GDM1 (cell line): ENCODE measurements at regions not wholly inside any gene's neighbourhood (a gene's known extent, or its start where the extent isn't known, plus 50 kb on each side); places are given as distances from the start of the nearest gene placed in this dataset.
"Not testable (repeated sequence)": the region's sequence is repeated elsewhere in the genome, so short reads cannot be mapped to it uniquely, and the experiment has no call there.

ENCODE experiments used
- DNase-seq: peaks from one replicate; lab custom pipeline; 2025; lab: John Stamatoyannopoulos, UW

DNA sequence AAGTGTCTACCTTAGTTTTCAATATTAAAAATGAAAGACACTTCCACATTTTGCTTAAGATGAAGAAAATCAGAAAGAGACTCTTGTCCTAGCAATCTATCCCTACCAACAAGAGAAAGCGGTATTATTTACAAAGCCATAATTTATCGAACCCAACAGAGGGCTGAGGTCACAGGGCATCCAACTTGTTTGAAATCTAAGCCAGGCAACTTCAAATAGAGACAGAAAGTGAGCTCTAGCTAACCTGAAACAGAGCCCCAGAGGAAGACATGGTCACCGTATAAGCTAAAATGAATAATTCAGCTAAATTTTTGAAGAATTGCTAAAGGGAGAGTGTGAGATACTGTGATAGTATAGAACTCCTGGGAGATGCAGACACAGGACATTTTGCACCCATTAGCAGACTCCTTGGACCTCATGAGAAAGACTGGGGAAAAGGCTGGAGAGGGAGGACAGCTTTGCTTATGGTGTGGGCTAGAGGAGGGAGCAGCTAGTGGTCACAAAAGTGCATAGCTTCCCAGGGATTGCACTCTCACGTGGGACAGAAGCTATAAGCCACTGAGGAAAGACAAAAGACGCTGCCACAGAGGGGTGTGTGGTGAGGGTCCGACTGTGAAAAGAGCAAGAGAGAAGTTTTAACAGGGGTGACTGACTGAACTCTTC lies 624.2 kb upstream of the GRIN3A start:
- no peak for DNase-seq

- DNase-seq: no peak
Measured at GRCh38 chr9:102360846-102361245, 622.4 kb upstream of the GRIN3A start.

DNA sequence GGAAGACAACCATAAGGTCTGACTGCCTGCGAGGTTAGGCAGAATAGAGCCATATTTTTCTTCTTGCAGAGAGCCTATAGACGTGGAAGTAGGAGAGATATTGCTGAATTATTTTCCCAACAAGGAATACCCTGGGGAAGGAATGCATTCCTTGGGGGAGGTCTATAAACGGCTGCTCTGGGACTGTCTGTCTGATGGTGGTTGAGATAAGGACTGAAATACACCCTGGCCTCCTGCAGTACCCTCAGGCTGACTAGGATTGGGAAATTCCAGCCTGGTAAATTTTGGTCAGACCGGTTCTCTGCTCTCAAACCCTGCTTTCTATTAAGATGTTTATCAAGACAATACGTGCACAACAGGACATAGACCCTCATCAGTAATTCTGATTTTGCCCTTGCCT lies 617.5 kb upstream of the GRIN3A start:
- DNase-seq: no peak

GRCh38 chr9:102354041-102354440 lies 615.6 kb upstream of the GRIN3A start:
- DNase-seq: no peak

DNA sequence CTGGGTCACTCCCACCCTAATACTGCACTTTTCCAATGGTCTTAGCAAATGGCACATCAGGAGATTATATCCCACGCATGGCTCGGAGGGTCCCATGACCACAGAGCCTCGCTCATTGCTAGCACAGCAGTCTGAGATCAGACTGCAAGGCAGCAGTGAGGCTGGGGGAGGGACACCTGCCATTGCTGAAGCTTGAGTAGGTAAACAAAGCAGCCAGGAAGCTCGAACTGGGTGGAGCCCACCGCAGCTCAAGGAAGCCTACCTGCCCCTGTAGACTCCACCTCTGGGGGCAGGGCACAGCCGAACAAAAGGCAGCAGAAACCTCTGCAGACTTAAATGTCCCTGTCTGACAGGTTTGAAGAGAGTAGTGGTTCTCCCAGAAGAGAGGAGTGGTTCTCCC lies 599.0 kb upstream of the GRIN3A start:
- DNase-seq: not testable (repeated sequence)

DNA sequence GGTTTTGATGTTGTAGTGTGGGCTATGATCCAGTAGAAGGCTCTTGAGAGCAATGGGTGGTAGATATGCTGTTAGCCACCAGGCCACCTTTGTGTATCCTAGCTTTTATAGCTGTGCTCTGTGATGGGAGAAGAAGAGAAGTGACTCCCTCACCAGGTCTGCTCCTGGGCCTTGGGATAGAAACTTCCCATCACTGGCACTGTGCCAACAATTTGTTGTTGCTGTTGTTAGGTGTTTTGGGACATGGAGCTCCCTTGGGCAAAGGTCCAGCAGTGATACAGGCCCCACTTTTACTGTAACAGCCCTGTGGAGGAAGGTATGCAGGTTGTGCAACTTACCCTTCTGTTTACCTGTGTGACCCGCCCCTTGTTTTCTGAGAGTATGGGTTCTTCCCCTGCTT lies 570.9 kb upstream of the GRIN3A start:
- no peak for DNase-seq

GRCh38 chr9:102295188-102295587 lies 556.7 kb upstream of the GRIN3A start:
- DNase-seq: no peak

- DNase-seq: no peak
Measured at GRCh38 chr9:102273952-102274351, 535.5 kb upstream of the GRIN3A start.

GRCh38 chr9:102253099-102253498 lies 514.7 kb upstream of the GRIN3A start:
- DNase-seq: no peak

DNA sequence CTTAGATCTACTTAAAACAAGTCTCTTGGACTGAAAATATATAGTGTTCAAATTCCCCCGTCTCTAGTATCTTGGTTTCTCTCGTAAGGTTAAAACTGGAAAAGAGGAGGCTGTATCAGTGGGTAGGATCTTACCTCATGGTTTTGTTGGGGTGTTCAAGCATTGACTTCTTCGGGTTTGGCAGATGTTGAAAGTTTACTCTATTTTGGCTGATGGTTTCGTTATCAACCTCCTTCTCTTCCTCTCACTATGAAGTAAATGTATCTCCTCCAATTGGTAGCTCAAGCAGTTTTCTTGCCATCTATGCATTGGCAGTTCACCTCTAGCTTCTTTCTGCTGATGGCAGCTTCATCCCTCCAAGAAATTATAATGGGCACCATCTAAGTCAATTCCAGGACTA lies 506.5 kb upstream of the GRIN3A start:
- no peak for DNase-seq

DNA sequence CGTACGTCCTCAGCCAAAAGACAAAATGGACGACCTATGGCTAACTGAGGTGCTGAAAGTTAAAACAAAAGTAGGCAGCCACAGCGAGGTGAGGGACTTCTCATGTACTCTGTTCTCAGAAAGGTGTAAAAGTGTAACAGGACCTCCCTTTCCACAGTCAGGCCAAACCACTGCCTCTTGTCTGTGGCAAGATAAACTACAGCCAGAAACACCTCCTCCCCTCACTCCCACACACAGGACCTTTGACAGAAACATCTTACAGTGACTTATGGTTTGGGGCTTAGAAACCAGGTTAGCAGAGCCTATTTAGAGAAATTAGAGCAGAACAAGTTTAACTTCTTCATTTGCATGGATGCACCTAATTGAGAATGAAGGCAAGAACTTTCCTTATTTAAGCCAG lies 499.1 kb upstream of the GRIN3A start:
- no peak for DNase-seq

DNA sequence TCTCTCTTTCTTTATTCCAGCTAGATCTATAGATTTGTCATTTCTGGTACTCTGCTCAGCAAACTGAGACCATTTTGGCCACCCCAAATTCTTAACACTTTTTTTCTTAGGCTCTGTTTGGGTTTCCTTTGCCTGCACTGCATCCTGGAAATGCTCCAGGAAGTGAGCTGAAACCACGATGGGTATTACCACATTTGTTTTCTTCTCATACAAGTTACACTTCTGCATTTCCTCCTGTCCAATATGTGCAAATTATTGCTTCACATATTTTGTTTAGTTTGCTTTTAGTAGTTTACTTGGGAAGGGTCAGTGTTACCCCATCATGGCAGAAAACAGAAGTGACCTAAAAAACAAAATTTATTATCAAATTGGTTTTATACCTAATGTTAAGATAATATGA lies 498.6 kb upstream of the GRIN3A start:
- DNase-seq: no peak

DNA sequence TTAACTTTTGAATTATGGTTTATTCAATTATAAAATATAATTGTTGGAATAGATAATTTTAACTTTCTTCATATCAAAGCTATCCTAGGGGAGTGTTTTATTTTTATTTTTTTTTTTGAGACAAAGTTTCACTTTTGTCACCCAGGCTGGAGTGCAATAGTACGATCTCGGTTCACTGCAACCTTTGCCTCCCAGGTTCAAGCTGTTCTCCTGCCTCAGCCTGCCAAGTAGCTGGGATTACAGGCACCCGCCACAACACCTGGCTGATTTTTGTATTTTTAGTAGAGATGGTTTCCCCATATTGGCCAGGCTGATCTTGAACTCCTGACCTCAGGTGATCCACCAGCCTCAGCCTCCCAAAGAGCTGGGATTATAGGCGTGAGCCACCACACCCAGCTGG lies 489.0 kb upstream of the GRIN3A start:
- not testable (repeated sequence) for DNase-seq

- DNase-seq: no peak
Measured at GRCh38 chr9:102225841-102226441, 487.5 kb upstream of the GRIN3A start.

GRCh38 chr9:102223320-102224136 lies 485.1 kb upstream of the GRIN3A start:
- DNase-seq: not testable (repeated sequence)

DNA sequence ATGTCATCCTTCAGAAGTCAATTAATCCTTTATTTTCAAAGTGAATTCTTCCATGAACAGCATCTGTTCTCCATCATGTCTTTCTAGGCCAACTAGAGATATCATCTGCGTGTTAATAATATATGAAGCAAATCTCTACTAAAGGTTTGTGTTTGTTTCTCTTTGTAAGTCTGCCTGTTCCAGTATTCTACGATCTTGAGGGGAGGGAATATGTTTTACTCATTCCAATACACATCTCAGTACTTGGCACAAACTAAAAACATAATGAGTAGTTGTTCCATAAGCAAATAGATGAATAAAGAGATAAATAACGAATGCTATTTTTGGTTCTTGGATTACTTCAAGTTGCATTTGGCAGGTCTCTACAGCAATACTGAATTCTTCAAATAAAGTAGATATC lies 470.7 kb upstream of the GRIN3A start:
- DNase-seq: no peak

DNA sequence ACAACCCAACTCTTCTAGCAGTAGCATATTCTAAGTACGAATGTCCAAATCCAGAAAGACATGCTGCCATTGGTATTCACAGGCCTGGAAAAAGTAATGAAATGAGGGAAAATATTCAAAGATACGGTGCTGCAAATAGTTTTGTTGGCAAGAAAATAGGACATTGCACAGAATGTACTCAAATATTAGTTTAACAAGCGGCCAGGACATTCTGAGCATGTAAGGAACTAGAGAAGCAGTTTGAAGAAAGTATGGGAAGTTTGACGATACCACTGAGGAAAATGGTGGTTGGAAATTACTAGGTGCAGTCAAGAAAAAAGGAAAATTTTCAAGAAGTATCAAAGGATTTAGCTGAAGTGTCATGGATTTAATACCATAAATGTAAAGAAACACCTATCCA lies 468.0 kb upstream of the GRIN3A start:
- no peak for DNase-seq

DNA sequence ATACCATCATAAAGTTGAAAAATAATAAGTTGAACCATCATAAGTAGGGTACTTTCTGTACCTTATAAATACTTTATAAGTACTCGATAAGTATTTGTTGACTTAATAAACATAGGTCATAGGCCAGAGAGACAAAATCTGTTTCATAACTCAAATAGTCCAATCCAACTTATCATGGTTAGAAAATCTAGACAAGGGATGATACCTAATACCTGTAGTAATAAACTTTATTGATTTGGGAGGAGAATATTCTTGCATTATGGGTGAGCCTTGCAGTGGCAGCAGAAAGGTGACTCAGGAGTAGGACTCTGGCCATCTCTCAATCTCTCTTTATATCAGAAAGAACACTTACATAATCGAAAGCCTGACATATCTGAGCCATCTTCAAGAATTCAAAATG lies 466.8 kb upstream of the GRIN3A start:
- DNase-seq: no peak

GRCh38 chr9:102202126-102202525 lies 463.7 kb upstream of the GRIN3A start:
- DNase-seq: no peak

GRCh38 chr9:102185962-102186361 lies 447.5 kb upstream of the GRIN3A start:
- no peak for DNase-seq

- no peak for DNase-seq
Measured at GRCh38 chr9:102185371-102185770, 446.9 kb upstream of the GRIN3A start.

GRCh38 chr9:102178811-102179210 lies 440.4 kb upstream of the GRIN3A start:
- no peak for DNase-seq

DNA sequence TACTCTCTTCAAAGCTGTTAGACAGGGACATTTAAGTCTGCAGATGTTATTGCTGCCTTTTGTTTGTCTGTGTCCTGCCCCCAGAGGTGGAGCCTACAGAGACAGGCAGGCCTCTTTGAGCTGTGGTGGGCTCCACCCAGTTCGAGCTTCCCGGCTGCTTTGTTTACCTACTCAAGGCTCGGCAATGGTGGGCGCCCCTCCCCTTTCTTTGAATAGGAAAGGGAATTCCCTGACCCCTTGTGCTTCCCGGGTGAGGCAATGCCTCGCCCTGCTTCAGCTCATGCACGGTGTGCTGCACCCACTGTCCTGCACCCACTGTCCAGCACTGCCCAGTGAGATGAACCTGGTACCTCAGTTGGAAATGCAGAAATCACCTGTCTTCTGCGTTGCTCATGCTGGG lies 435.8 kb upstream of the GRIN3A start:
- DNase-seq: not testable (repeated sequence)
